HCT116 (cell line): ENCODE measurements at regions not wholly inside any gene's neighbourhood (a gene's known extent, or its start where the extent isn't known, plus 50 kb on each side); places are given as distances from the start of the nearest gene placed in this dataset.

Source experiments
- ATAC-seq: fragments of 200-7000 bp; cut with Tn5 transposase; 2 replicates; pipeline ENCODE4 v1.9.1; 2020; ENCODE audit warnings: mild to moderate bottlenecking, moderate library complexity
- BruUV-seq: library from RNA; stranded (reverse); fragments of 400-500 nt; replicated peaks from 2 replicates; lab custom pipeline; 2021; lab: Mats Ljungman, UMichigan
- CTCF ChIA-PET: fragments of 300-600 bp; sonication (Branson Sonifier 250); formaldehyde crosslinking; loops from one replicate; lab custom pipeline; 2021; ENCODE audit warnings: antibody characterized with exemption; lab: Charles Lee
- POLR2A ChIA-PET: fragments of 300-600, 350-600 bp; sonication (Branson Sonifier 250); formaldehyde crosslinking; loops from one replicate; lab custom pipeline; 2021; ENCODE audit warnings: antibody characterized with exemption; lab: Charles Lee
- RAD21 ChIA-PET, 2 experiments: fragments of 300-600 bp; sonication (Branson Sonifier 250); formaldehyde crosslinking; loops; one replicate each; lab custom pipeline; 2023; ENCODE audit warnings: low total read pairs in 2 of 2; ENCODE audit not compliant: uncharacterized antibody in 2 of 2, unreplicated experiment in 2 of 2, low non-redundant PET in 1 of 2; lab: Charles Lee
- DNase-seq: peaks from one replicate; pipeline ENCODE4 v3.0.0-alpha.2; 2010; ENCODE audit warnings: low read depth, low spot score
- H2AFZ ChIP-seq: fragments of 200-600 bp; shearing (Covaris generic), sonication (generic); 2 replicates; pipeline ENCODE4 v1.6.1; 2017; ENCODE audit warnings: low read depth, mixed run types, mixed read lengths, antibody characterized with exemption, low read length; ENCODE audit not compliant: poor library complexity, severe bottlenecking
- H3K27ac ChIP-seq: 2 replicates; pipeline ENCODE4 v1.5.1; 2012; ENCODE audit warnings: low read depth, low read length
- H3K27me3 ChIP-seq: fragments of 200-600 bp; sonication (generic); 2 replicates; pipeline ENCODE4 v1.6.1; 2016; ENCODE audit warnings: mixed run types, low read length, mixed read lengths; ENCODE audit not compliant: insufficient read depth
- H3K36me3 ChIP-seq, 2 experiments: fragments of 200-500 bp in 1 of 2; fragments of 200-600 bp in 1 of 2; sonication (Bioruptor generic) in 1 of 2; sonication (generic) in 1 of 2; 2 replicates each; pipeline versions ENCODE4 v1.5.1 to v1.6.1; 2014 to 2016; ENCODE audit warnings: low read length in 2 of 2, inconsistent platforms in 1 of 2, mixed read lengths in 1 of 2, mixed run types in 1 of 2; ENCODE audit not compliant: insufficient read depth in 2 of 2, control insufficient read depth in 1 of 2
- H3K4me1 ChIP-seq, 2 experiments: fragments of 200-600 bp in 1 of 2; sonication (generic) in 1 of 2; 2 replicates each; pipeline versions ENCODE4 v1.5.1 to v1.6.1; 2012 to 2017; ENCODE audit warnings: low read length in 2 of 2, inconsistent platforms in 1 of 2, mild to moderate bottlenecking in 1 of 2, mixed read lengths in 1 of 2, mixed run types in 1 of 2, moderate library complexity in 1 of 2; ENCODE audit not compliant: insufficient read depth in 2 of 2, control insufficient read depth in 1 of 2
- H3K4me2 ChIP-seq: fragments of 200-600 bp; sonication (generic); 2 replicates; pipeline ENCODE4 v1.6.1; 2017; ENCODE audit warnings: mixed run types, low read length, mixed read lengths
- H3K4me3 ChIP-seq, 2 experiments: fragments of 200-600 bp in 1 of 2; sonication (generic) in 1 of 2; replicated peaks in 1 of 2; 2 replicates each; pipeline ENCODE4 v1.5.1; 2011 to 2016; ENCODE audit warnings: low read length in 2 of 2, control low read depth in 1 of 2, low read depth in 1 of 2, mild to moderate bottlenecking in 1 of 2, mixed read lengths in 1 of 2, mixed run types in 1 of 2
- H3K79me2 ChIP-seq: fragments of 200-600 bp; sonication (generic); 2 replicates; pipeline ENCODE4 v1.6.1; 2017; ENCODE audit warnings: mild to moderate bottlenecking, mixed run types, low read length, moderate library complexity, mixed read lengths; ENCODE audit not compliant: insufficient read depth
- H3K9ac ChIP-seq: fragments of 200-600 bp; sonication (generic); 2 replicates; pipeline ENCODE4 v1.6.1; 2016; ENCODE audit warnings: low read length, mixed read lengths
- H3K9me2 ChIP-seq: fragments of 200-600 bp; sonication (generic), shearing (Covaris generic); 2 replicates; pipeline ENCODE4 v1.6.1; 2017; ENCODE audit warnings: mixed run types, mild to moderate bottlenecking, moderate library complexity; ENCODE audit not compliant: insufficient read depth
- H3K9me3 ChIP-seq, 2 experiments: fragments of 200-500 bp in 1 of 2; fragments of 200-600 bp in 1 of 2; sonication (Bioruptor generic) in 1 of 2; sonication (generic) in 1 of 2; 2 replicates each; pipeline ENCODE4 v1.6.1; 2014 to 2017; ENCODE audit warnings: low read length in 2 of 2, mixed read lengths in 2 of 2, inconsistent platforms in 1 of 2, low read depth in 1 of 2, mild to moderate bottlenecking in 1 of 2, mixed run types in 1 of 2, moderate library complexity in 1 of 2; ENCODE audit not compliant: control insufficient read depth in 1 of 2, insufficient read depth in 1 of 2
- H4K20me1 ChIP-seq: fragments of 200-600 bp; sonication (generic), shearing (Covaris generic); 2 replicates; pipeline ENCODE4 v1.6.1; 2017; ENCODE audit warnings: mixed run types, mild to moderate bottlenecking, moderate library complexity; ENCODE audit not compliant: insufficient read depth
- EZH2 ChIP-seq: fragments of 200-600 bp; sonication (generic); IDR thresholded peaks from 2 replicates; pipeline ENCODE4 v1.6.1; 2017; ENCODE audit warnings: antibody characterized with exemption, mixed run types
- intact Hi-C: fragments of 100-400 bp; cut with micrococcal nuclease; formaldehyde crosslinking; loops from 2 replicates; pipeline ENCODE4 v1.10.0; 2022
- TF ChIP-seq, protein P1 (sequence below): IDR thresholded peaks from 2 replicates; pipeline ENCODE4 v1.6.1; 2012; ENCODE audit warnings: low read depth
- TF ChIP-seq, protein P2 (sequence below): IDR thresholded peaks from 2 replicates; pipeline ENCODE4 v1.6.1; 2012

DNA sequence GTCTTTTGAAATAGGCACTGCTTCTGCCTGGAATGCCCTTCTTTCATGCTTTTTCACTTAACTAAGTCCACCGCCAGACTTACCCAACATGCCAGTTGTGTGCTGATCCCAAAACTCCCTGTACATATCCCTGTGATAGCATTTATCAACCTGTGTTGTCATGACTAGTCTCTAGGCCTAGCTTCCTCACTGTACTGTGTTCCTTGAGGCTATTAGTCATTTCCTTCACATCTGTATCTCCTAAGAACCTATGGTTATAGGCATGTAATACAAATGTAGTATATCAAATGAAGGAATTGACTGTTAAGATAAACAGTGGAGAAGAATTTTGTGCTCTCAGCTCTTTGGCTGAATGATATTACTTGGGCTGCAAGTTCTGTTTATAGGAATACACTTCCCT, 184.3 kb downstream of the CYRIA start:
- RAD21 ChIA-PET = no interaction called here
- TF ChIP-seq, protein P1, sequence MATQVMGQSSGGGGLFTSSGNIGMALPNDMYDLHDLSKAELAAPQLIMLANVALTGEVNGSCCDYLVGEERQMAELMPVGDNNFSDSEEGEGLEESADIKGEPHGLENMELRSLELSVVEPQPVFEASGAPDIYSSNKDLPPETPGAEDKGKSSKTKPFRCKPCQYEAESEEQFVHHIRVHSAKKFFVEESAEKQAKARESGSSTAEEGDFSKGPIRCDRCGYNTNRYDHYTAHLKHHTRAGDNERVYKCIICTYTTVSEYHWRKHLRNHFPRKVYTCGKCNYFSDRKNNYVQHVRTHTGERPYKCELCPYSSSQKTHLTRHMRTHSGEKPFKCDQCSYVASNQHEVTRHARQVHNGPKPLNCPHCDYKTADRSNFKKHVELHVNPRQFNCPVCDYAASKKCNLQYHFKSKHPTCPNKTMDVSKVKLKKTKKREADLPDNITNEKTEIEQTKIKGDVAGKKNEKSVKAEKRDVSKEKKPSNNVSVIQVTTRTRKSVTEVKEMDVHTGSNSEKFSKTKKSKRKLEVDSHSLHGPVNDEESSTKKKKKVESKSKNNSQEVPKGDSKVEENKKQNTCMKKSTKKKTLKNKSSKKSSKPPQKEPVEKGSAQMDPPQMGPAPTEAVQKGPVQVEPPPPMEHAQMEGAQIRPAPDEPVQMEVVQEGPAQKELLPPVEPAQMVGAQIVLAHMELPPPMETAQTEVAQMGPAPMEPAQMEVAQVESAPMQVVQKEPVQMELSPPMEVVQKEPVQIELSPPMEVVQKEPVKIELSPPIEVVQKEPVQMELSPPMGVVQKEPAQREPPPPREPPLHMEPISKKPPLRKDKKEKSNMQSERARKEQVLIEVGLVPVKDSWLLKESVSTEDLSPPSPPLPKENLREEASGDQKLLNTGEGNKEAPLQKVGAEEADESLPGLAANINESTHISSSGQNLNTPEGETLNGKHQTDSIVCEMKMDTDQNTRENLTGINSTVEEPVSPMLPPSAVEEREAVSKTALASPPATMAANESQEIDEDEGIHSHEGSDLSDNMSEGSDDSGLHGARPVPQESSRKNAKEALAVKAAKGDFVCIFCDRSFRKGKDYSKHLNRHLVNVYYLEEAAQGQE = no peak
- TF ChIP-seq, protein P2, sequence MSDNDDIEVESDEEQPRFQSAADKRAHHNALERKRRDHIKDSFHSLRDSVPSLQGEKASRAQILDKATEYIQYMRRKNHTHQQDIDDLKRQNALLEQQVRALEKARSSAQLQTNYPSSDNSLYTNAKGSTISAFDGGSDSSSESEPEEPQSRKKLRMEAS = no peak
- H3K4me2 ChIP-seq = no peak overlapping the region
- BruUV-seq = no TSS peak
- intact Hi-C loops = no loop called here
- CTCF ChIA-PET = no interaction called here
- no peaks in the 10 kb centered on the region; the same call in 1 of the 2 replicates for H3K27me3 ChIP-seq
- no peaks in the 10 kb centered on the region for H3K9me2 ChIP-seq
- POLR2A ChIA-PET = no interaction called here
- H3K4me1 ChIP-seq = no peaks in the 10 kb centered on the region
- no peaks in the 10 kb centered on the region for H3K9me3 ChIP-seq
- H3K27ac ChIP-seq = no peak overlapping the region
- ATAC-seq (no peak), DNase-seq (no peak)
- H3K4me3 ChIP-seq = no peak overlapping the region
- H3K79me2 ChIP-seq = no peaks in the 10 kb centered on the region
- H3K9ac ChIP-seq = no peak overlapping the region
- H3K36me3 ChIP-seq = no peaks in the 10 kb centered on the region
- no peak overlapping the region for H2AFZ ChIP-seq
- no peaks in the 10 kb centered on the region for H4K20me1 ChIP-seq

DNA sequence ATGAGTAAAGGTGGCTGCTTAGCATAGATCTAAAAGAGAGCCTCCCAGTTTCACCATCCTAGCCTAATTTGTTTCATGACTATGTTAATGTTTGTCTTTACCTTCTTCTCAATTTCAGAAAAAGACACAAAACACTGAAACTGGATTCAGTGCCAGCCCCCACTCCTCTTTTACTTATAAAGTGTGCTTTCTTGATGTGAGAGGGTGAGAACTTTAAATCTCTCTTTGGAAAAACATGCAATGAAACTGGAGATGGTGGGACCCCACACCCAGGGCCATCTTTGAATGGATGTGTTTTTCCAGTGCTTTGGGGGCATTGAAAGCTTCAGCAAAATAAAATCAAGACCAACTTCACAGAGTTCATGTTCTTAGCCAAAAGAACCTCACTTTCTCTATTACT, 185.9 kb downstream of the CYRIA start:
- H3K4me2 ChIP-seq = no peak overlapping the region
- ATAC-seq = no peak
- POLR2A ChIA-PET = no interaction called here
- H2AFZ ChIP-seq = no peak overlapping the region
- no peaks in the 10 kb centered on the region for H3K36me3 ChIP-seq
- H3K9ac ChIP-seq = no peak overlapping the region
- no peaks in the 10 kb centered on the region for H3K79me2 ChIP-seq
- no peaks in the 10 kb centered on the region for H3K9me2 ChIP-seq
- no peaks in the 10 kb centered on the region for H3K4me1 ChIP-seq
- TF ChIP-seq EZH2 = no peak
- H3K4me3 ChIP-seq = no peak overlapping the region
- H3K27me3 ChIP-seq = no peaks in the 10 kb centered on the region; the same call in 1 of the 2 replicates
- H3K9me3 ChIP-seq = no peaks in the 10 kb centered on the region
- no TSS peak for BruUV-seq
- intact Hi-C loops = no loop called here
- DNase-seq = no peak
- RAD21 ChIA-PET = no interaction called here
- no peaks in the 10 kb centered on the region for H4K20me1 ChIP-seq
- CTCF ChIA-PET = no interaction called here
- no peak overlapping the region for H3K27ac ChIP-seq
